KMS-11 (cell line): ENCODE measurements at regions not wholly inside any gene's neighbourhood (a gene's known extent, or its start where the extent isn't known, plus 50 kb on each side); places are given as distances from the start of the nearest gene placed in this dataset.
"Not testable (repeated sequence)": the region's sequence is repeated elsewhere in the genome, so short reads cannot be mapped to it uniquely, and the experiment has no call there.

Experiments
- H2AFZ ChIP-seq: fragments of 200-600 bp; sonication (generic); 2 replicates; pipeline ENCODE4 v1.6.1; 2016; ENCODE audit warnings: antibody characterized with exemption, mixed run types, low read depth
- H3K27ac ChIP-seq: fragments of 200-600 bp; sonication (generic); 2 replicates; pipeline ENCODE4 v1.6.1; 2016; ENCODE audit warnings: mild to moderate bottlenecking, mixed run types
- H3K27me3 ChIP-seq: fragments of 200-600 bp; sonication (generic); 2 replicates; pipeline ENCODE4 v1.6.1; 2017; ENCODE audit warnings: mild to moderate bottlenecking, low read depth, mixed run types, moderate library complexity; ENCODE audit not compliant: insufficient read depth
- H3K36me3 ChIP-seq: fragments of 200-600 bp; sonication (generic); 2 replicates; pipeline ENCODE4 v1.6.1; 2017; ENCODE audit warnings: mild to moderate bottlenecking, mixed run types; ENCODE audit not compliant: insufficient read depth
- H3K4me1 ChIP-seq: fragments of 200-600 bp; sonication (generic); 2 replicates; pipeline ENCODE4 v1.6.1; 2016; ENCODE audit warnings: mild to moderate bottlenecking, low read depth, mixed run types; ENCODE audit not compliant: poor library complexity, severe bottlenecking
- H3K4me2 ChIP-seq: fragments of 200-600 bp; sonication (generic); 2 replicates; pipeline ENCODE4 v1.7.0; 2016; ENCODE audit warnings: mild to moderate bottlenecking, mixed run types
- H3K4me3 ChIP-seq: fragments of 200-600 bp; sonication (generic); IDR thresholded peaks from 2 replicates; pipeline ENCODE4 v1.6.1; 2017; ENCODE audit warnings: low read depth, low read length, mixed read lengths; ENCODE audit not compliant: insufficient read depth
- H3K79me2 ChIP-seq: fragments of 200-600 bp; sonication (generic); 2 replicates; pipeline ENCODE4 v1.6.1; 2016; ENCODE audit warnings: low read depth, mixed run types; ENCODE audit not compliant: insufficient read depth
- H3K9ac ChIP-seq: fragments of 200-600 bp; sonication (generic); 2 replicates; pipeline ENCODE4 v1.6.1; 2016; ENCODE audit warnings: mild to moderate bottlenecking, mixed run types
- H4K20me1 ChIP-seq: fragments of 200-600 bp; sonication (generic); 2 replicates; pipeline ENCODE4 v1.6.1; 2016; ENCODE audit warnings: mild to moderate bottlenecking, mixed run types; ENCODE audit not compliant: insufficient read depth
- TF ChIP-seq, protein P1 (sequence below): fragments of 200-600 bp; sonication (generic); conservative IDR thresholded peaks from 2 replicates; pipeline ENCODE4 v1.6.1; 2017; ENCODE audit warnings: low read depth, mild to moderate bottlenecking, antibody characterized with exemption, low read length, moderate library complexity, mixed read lengths

- Histone ChIP-seq H3K27me3 (no peaks in the 10 kb centered on the region), H3K4me2 (no peak overlapping the region), H3K79me2 (no peaks in the 10 kb centered on the region), H3K4me1 (no peaks in the 10 kb centered on the region), H3K4me3 (no peak overlapping the region), H2AFZ (no peak overlapping the region), H3K9ac (no peak overlapping the region), H3K27ac (no peak overlapping the region), H3K36me3 (no peaks in the 10 kb centered on the region), H4K20me1 (no peaks in the 10 kb centered on the region)
- TF ChIP-seq, protein P1, sequence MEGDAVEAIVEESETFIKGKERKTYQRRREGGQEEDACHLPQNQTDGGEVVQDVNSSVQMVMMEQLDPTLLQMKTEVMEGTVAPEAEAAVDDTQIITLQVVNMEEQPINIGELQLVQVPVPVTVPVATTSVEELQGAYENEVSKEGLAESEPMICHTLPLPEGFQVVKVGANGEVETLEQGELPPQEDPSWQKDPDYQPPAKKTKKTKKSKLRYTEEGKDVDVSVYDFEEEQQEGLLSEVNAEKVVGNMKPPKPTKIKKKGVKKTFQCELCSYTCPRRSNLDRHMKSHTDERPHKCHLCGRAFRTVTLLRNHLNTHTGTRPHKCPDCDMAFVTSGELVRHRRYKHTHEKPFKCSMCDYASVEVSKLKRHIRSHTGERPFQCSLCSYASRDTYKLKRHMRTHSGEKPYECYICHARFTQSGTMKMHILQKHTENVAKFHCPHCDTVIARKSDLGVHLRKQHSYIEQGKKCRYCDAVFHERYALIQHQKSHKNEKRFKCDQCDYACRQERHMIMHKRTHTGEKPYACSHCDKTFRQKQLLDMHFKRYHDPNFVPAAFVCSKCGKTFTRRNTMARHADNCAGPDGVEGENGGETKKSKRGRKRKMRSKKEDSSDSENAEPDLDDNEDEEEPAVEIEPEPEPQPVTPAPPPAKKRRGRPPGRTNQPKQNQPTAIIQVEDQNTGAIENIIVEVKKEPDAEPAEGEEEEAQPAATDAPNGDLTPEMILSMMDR, result no peak
These were observed 324.1 kb upstream of the SFSWAP start for GRCh38 chr12:131386781-131387180.

DNA sequence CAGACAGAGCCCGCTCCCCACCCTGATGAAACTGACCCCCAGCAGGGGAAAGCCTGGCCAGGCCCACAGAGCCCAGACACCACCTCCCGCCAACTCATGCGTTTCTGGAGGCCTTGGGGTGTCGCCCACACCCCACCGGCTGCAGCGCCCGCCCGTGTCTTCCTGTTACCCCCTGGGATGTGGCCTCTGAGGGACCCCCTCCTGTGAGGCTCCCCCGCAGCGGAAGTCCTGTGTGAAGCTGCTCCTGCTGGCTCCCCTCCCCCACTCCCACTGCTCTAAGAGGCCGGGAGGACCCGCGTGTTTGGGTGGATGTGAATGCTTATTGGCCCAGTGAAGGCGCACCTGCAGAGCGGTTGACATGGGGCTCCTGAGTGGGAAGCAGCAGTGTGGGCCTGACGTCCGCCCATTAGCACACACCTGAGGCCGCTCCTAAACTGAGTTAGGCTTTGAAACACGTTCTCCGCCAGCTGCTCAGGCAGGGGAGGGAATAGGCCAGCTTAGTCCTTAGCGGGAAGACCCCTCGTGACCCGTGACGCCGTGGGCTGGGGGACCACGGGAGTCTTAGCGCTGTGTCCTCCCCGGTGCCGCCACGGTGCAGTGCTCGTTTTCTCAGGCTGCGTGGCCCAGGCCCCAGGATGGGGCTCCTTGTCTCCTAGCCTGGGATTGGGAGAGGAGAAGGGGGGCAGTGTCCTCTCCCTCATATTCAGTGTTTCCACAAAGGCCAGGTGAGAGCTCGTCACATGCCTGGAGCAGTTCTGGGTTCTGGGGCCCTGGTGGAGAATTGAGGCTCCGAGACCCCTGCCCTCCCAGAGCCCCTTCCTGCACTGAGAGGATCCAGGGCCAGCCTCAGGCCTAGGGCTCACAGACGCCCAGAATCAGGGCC lies 323.4 kb upstream of the SFSWAP start:
- TF ChIP-seq, protein P1, result no peak
- H3K4me1 ChIP-seq, result no peaks in the 10 kb centered on the region
- H4K20me1 ChIP-seq, result no peaks in the 10 kb centered on the region
- no peaks in the 10 kb centered on the region for H3K79me2 ChIP-seq
- no peak overlapping the region for H2AFZ ChIP-seq
- no peaks in the 10 kb centered on the region for H3K36me3 ChIP-seq
- no peak overlapping the region for H3K9ac ChIP-seq
- H3K27me3 ChIP-seq, result no peaks in the 10 kb centered on the region
- no peak overlapping the region for H3K27ac ChIP-seq
- H3K4me3 ChIP-seq, result no peak overlapping the region
- no peak overlapping the region for H3K4me2 ChIP-seq

GRCh38 chr12:131388164-131389053 lies 322.5 kb upstream of the SFSWAP start:
- H3K79me2 ChIP-seq, H3K27me3 ChIP-seq, H4K20me1 ChIP-seq, H3K4me2 ChIP-seq, H3K4me1 ChIP-seq, H2AFZ ChIP-seq, H3K4me3 ChIP-seq, H3K9ac ChIP-seq, H3K36me3 ChIP-seq, H3K27ac ChIP-seq: not testable (repeated sequence)

GRCh38 chr12:131389054-131390013 lies 321.6 kb upstream of the SFSWAP start:
- TF ChIP-seq, protein P1, result no peak
- Histone ChIP-seq H4K20me1 (no peaks in the 10 kb centered on the region), H3K9ac (no peak overlapping the region)

More at GRCh38 chr12:131389054-131390013, 321.6 kb upstream of the SFSWAP start:
- Histone ChIP-seq H3K4me1 (no peaks in the 10 kb centered on the region), H2AFZ (no peak overlapping the region), H3K36me3 (no peaks in the 10 kb centered on the region), H3K4me2 (no peak overlapping the region), H3K27ac (no peak overlapping the region), H3K79me2 (no peaks in the 10 kb centered on the region), H3K27me3 (no peaks in the 10 kb centered on the region), H3K4me3 (no peak overlapping the region)
